GM12878 (cell line): ENCODE measurements at regions not wholly inside any gene's neighbourhood (a gene's known extent, or its start where the extent isn't known, plus 50 kb on each side); places are given as distances from the start of the nearest gene placed in this dataset.

Source experiments
- CEBPB ChIP-seq, 2 experiments: fragments of 150-350 bp in 1 of 2; IDR thresholded peaks; 2 replicates each; pipeline ENCODE4 v1.6.1; 2012 to 2014; ENCODE audit warnings: low read depth in 2 of 2, low read length in 2 of 2, borderline replicate concordance in 1 of 2, inconsistent platforms in 1 of 2
- ELK1 ChIP-seq: IDR thresholded peaks from 2 replicates; pipeline ENCODE4 v1.6.1; 2012; ENCODE audit warnings: low read depth, low read length, improper control_type of control experiment
- KAT2A ChIP-seq: conservative IDR thresholded peaks from 2 replicates; pipeline ENCODE4 v1.6.1; 2011; ENCODE audit warnings: low read depth, low read length; ENCODE audit not compliant: control insufficient read depth
- PRDM15 ChIP-seq: fragments of 450-650 bp; formaldehyde crosslinking; IDR thresholded peaks from 2 replicates; pipeline ENCODE4 v1.4.0; 2020; ENCODE audit warnings: mild to moderate bottlenecking, moderate library complexity

GRCh38 chrX:39985551-39985950 is 112.2 kb downstream of the BCOR start:
- TF ChIP-seq PRDM15 (no peak), CEBPB (IDR thresholded peaks at IDR 0.05; ENCODE audit: borderline replicate concordance in 1 of 2, low read depth in 2 of 2, low read length in 2 of 2) (no peak), ELK1 (no peak), KAT2A (no peak)
